HepG2 (cell line): ENCODE measurements at regions not wholly inside any gene's neighbourhood (a gene's known extent, or its start where the extent isn't known, plus 50 kb on each side); places are given as distances from the start of the nearest gene placed in this dataset.

ENCODE experiments used
- ATAC-seq: fragments of 200-7000 bp; cut with Tn5 transposase; 3 replicates; pipeline ENCODE4 v1.9.1; 2020; ENCODE audit warnings: mild to moderate bottlenecking, moderate library complexity
- BruUV-seq: library from RNA; stranded (reverse); fragments of 400-500 nt; replicated peaks from 2 replicates; lab custom pipeline; 2021; lab: Mats Ljungman, UMichigan
- CTCF ChIA-PET: fragments of 300-600 bp; formaldehyde crosslinking; extraction: SDS; loops from one replicate; lab custom pipeline; 2021; ENCODE audit warnings: low total read pairs, inconsistent platforms, low intra/inter-chr PET ratio; lab: Yijun Ruan, JAX
- POLR2A ChIA-PET: fragments of 350-600 bp; sonication (Branson Sonifier 250); formaldehyde crosslinking; loops from one replicate; lab custom pipeline; 2020; ENCODE audit warnings: antibody characterized with exemption, inconsistent platforms; lab: Yijun Ruan, JAX
- DNase-seq: peaks from one replicate; pipeline ENCODE4 v3.0.0-alpha.2; 2015; ENCODE audit warnings: low spot score
- FAIRE-seq: peaks from 3 replicates; lab custom pipeline; 2011; peaks lifted over from hg19 to GRCh38; lab: Jason Lieb, UNC
- H2AFZ ChIP-seq: one replicate; pipeline ENCODE4 v1.6.1; 2011; ENCODE audit warnings: low read length, inconsistent platforms
- H3K27ac ChIP-seq: fragments of 300-600 bp; 3 replicates; pipeline ENCODE4 v1.8.0; 2011; ENCODE audit warnings: mixed run types, mild to moderate bottlenecking, mixed read lengths, low read length, inconsistent platforms; ENCODE audit not compliant: insufficient read depth; ENCODE audit errors: extremely low read length
- H3K27me3 ChIP-seq, 2 experiments: fragments of 200-600 bp in 1 of 2; 2 replicates in 1 of 2; 3 replicates in 1 of 2; pipeline versions ENCODE4 v1.6.0 to v1.8.0; 2011; ENCODE audit warnings: low read length in 2 of 2, mild to moderate bottlenecking in 2 of 2, moderate library complexity in 2 of 2, inconsistent platforms in 1 of 2; ENCODE audit not compliant: insufficient read depth in 2 of 2, control insufficient read depth in 1 of 2
- H3K36me3 ChIP-seq, 2 experiments: fragments of 200-600 bp in 1 of 2; replicated peaks in 1 of 2; 2 replicates in 1 of 2; 3 replicates in 1 of 2; pipeline versions ENCODE4 v1.5.1 to v1.8.0; 2011; ENCODE audit warnings: low read length in 2 of 2, inconsistent platforms in 1 of 2; ENCODE audit not compliant: insufficient read depth in 2 of 2, control insufficient read depth in 1 of 2
- H3K4me1 ChIP-seq: 2 replicates; pipeline ENCODE4 v1.5.1; 2012; ENCODE audit warnings: low read length, inconsistent platforms; ENCODE audit not compliant: insufficient read depth
- H3K4me2 ChIP-seq: 2 replicates; pipeline ENCODE4 v1.6.0; 2011; ENCODE audit warnings: low read depth, low read length, inconsistent platforms
- H3K4me3 ChIP-seq, 3 experiments: fragments of 200-600 bp in 1 of 3; sonication (generic), shearing (Covaris generic) in 1 of 3; replicated peaks in 1 of 3; 2 replicates each; pipeline ENCODE4 v1.5.1; 2011 to 2016; ENCODE audit warnings: low read length in 3 of 3, inconsistent platforms in 2 of 3, low read depth in 2 of 3, mild to moderate bottlenecking in 2 of 3, control low read depth in 1 of 3, mixed read lengths in 1 of 3; ENCODE audit not compliant: insufficient read depth in 1 of 3
- H3K79me2 ChIP-seq: one replicate; pipeline ENCODE4 v1.6.1; 2011; ENCODE audit warnings: low read length, inconsistent platforms; ENCODE audit not compliant: insufficient read depth
- H3K9ac ChIP-seq: 2 replicates; pipeline ENCODE4 v1.6.0; 2011; ENCODE audit warnings: mild to moderate bottlenecking, low read depth, low read length, inconsistent platforms; ENCODE audit not compliant: insufficient read depth
- H3K9me3 ChIP-seq: 2 replicates; pipeline ENCODE4 v1.5.1; 2012; ENCODE audit warnings: mild to moderate bottlenecking, low read length
- H4K20me1 ChIP-seq: 2 replicates; pipeline ENCODE4 v1.6.0; 2011; ENCODE audit warnings: inconsistent platforms, mild to moderate bottlenecking, low read length, moderate library complexity; ENCODE audit not compliant: insufficient read depth
- CAMTA2 ChIP-seq: sonication (generic); formaldehyde crosslinking; IDR thresholded peaks from 2 replicates; pipeline ENCODE4 v1.4.0; 2020; ENCODE audit warnings: mild to moderate bottlenecking, missing genetic modification reagents, borderline replicate concordance
- CEBPB ChIP-seq: IDR thresholded peaks from 2 replicates; pipeline ENCODE4 v1.6.1; 2011; ENCODE audit warnings: low read depth, low read length, improper control_type of control experiment, borderline replicate concordance
- CEBPG ChIP-seq: IDR thresholded peaks from 2 replicates; pipeline ENCODE4 v1.6.1; 2016
- EZH2 ChIP-seq: conservative IDR thresholded peaks from 2 replicates; pipeline ENCODE4 v1.6.1; 2012; ENCODE audit warnings: mild to moderate bottlenecking, low read depth, low read length, moderate library complexity
- HNF4A ChIP-seq: sonication (generic); formaldehyde crosslinking; IDR thresholded peaks from 2 replicates; pipeline ENCODE4 v1.4.0; 2020; ENCODE audit warnings: missing genetic modification reagents
- ZNF510 ChIP-seq: sonication (generic); formaldehyde crosslinking; IDR thresholded peaks from 2 replicates; pipeline ENCODE4 v1.4.0; 2020; ENCODE audit warnings: low read depth, mild to moderate bottlenecking, missing genetic modification reagents
- ZNF709 ChIP-seq: sonication (generic); formaldehyde crosslinking; IDR thresholded peaks from 2 replicates; pipeline ENCODE4 v1.5.0; 2020; ENCODE audit warnings: mild to moderate bottlenecking, missing genetic modification reagents
- WGBS: methylation state at CpG from one replicate; pipeline ENCODE4 v1.1.6; 2017; ENCODE audit warnings: low lambda C conversion rate; 5-methylcytosine and 5-hydroxymethylcytosine counted together
- in situ Hi-C: cut with HindIII; loops from 2 replicates; pipeline ENCODE4 v1.10.0; 2017; ENCODE audit warnings: low pct_unique_long_range_greater_than_20kb; ENCODE audit not compliant: extremely low pct_ligation_motif_present
- intact Hi-C: fragments of 100-400 bp; cut with micrococcal nuclease; formaldehyde crosslinking; loops from one replicate; pipeline ENCODE4 v1.10.0; 2022; ENCODE audit not compliant: unreplicated experiment
- TF ChIP-seq, protein P1 (sequence below), 2 experiments: fragments of 450-650 bp in 1 of 2; sonication (generic) in 1 of 2; formaldehyde crosslinking; IDR thresholded peaks; 2 replicates each; pipeline versions ENCODE4 v1.5.0 to v1.8.0; 2020 to 2022; ENCODE audit warnings: mild to moderate bottlenecking in 1 of 2, missing genetic modification reagents in 1 of 2
- TF ChIP-seq, protein P2 (sequence below): sonication (generic); formaldehyde crosslinking; IDR thresholded peaks from 2 replicates; pipeline ENCODE4 v1.4.0; 2020; ENCODE audit warnings: mild to moderate bottlenecking, missing genetic modification reagents, borderline replicate concordance
- TF ChIP-seq, protein P3 (sequence below): sonication (generic); formaldehyde crosslinking; IDR thresholded peaks from 2 replicates; pipeline ENCODE4 v1.4.0; 2020; ENCODE audit warnings: missing genetic modification reagents, borderline replicate concordance

DNA sequence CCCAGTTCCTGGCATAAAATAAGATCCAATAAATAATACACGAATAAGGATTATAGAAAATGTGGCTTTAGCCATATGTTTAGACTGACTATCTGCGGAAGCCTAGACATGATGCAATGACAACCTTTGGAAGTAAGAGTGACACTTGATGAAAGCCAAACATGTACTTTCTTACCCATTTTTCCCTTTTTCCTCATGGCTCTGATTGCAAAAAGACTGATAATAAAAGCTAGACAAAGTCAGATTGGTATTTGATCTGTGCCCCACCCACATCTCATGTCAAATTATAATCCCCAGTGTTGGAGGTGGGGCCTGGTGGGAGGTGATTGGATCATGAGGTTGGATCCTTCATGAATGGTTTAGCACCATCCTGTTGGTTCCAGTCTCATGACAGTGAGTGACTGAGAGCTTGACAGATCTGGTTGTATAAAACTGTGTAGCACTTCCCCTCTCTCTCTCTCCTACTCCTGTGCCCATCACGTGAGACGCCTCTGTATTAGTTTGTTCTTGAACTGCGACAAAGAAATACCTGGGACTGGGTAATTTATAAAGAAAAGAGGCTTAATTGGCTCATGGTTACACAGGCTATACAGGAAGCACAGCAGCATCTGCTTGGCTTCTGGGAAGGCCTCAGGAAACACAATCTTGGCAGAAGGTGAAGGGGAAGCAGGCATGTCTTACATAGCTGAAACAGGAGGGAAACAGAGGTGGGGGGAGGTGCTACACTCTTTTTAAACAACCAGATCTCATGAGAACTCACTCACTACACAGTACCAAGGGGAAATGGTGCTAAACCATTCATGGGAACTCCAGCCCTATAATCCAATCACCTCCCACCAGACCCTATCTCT is 243.4 kb upstream of the PIK3R1 start:
- no peak for ATAC-seq
- intact Hi-C loops: no loop called here

More for the DNA sequence above, 243.4 kb upstream of the PIK3R1 start:
- Histone ChIP-seq H3K4me3 (no peak overlapping the region), H3K36me3 (no peaks in the 10 kb centered on the region), H4K20me1 (no peaks in the 10 kb centered on the region), H2AFZ (no peak overlapping the region), H3K79me2 (no peaks in the 10 kb centered on the region), H3K9ac (no peak overlapping the region), H3K4me1 (peaks cover 17% of the 10 kb centered on the region), H3K9me3 (no peaks in the 10 kb centered on the region), H3K4me2 (no peak overlapping the region), H3K27ac (no peak overlapping the region), H3K27me3 (no peaks in the 10 kb centered on the region)
- TF ChIP-seq ZNF709 (CRISPR knock-in tag) (no peak), HNF4A (CRISPR knock-in tag) (peak; percentile 48), CEBPB (peak; percentile 55; the same call in 1 of the 2 replicates), ZNF510 (no peak), EZH2 (no peak), CAMTA2 (CRISPR knock-in tag) (no peak), CEBPG (CRISPR knock-in tag) (peak; percentile 59)
- TF ChIP-seq, protein P1, sequence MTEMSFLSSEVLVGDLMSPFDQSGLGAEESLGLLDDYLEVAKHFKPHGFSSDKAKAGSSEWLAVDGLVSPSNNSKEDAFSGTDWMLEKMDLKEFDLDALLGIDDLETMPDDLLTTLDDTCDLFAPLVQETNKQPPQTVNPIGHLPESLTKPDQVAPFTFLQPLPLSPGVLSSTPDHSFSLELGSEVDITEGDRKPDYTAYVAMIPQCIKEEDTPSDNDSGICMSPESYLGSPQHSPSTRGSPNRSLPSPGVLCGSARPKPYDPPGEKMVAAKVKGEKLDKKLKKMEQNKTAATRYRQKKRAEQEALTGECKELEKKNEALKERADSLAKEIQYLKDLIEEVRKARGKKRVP (CRISPR knock-in tag; IDR thresholded peaks at IDR 0.05): peak in 1 of 2 experiments; percentile 62; a peak in 2 of 4 replicates
- TF ChIP-seq, protein P2, sequence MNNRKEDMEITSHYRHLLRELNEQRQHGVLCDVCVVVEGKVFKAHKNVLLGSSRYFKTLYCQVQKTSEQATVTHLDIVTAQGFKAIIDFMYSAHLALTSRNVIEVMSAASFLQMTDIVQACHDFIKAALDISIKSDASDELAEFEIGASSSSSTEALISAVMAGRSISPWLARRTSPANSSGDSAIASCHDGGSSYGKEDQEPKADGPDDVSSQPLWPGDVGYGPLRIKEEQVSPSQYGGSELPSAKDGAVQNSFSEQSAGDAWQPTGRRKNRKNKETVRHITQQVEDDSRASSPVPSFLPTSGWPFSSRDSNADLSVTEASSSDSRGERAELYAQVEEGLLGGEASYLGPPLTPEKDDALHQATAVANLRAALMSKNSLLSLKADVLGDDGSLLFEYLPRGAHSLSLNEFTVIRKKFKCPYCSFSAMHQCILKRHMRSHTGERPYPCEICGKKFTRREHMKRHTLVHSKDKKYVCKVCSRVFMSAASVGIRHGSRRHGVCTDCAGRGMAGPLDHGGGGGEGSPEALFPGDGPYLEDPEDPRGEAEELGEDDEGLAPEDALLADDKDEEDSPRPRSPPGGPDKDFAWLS: no peak
- TF ChIP-seq, protein P3, sequence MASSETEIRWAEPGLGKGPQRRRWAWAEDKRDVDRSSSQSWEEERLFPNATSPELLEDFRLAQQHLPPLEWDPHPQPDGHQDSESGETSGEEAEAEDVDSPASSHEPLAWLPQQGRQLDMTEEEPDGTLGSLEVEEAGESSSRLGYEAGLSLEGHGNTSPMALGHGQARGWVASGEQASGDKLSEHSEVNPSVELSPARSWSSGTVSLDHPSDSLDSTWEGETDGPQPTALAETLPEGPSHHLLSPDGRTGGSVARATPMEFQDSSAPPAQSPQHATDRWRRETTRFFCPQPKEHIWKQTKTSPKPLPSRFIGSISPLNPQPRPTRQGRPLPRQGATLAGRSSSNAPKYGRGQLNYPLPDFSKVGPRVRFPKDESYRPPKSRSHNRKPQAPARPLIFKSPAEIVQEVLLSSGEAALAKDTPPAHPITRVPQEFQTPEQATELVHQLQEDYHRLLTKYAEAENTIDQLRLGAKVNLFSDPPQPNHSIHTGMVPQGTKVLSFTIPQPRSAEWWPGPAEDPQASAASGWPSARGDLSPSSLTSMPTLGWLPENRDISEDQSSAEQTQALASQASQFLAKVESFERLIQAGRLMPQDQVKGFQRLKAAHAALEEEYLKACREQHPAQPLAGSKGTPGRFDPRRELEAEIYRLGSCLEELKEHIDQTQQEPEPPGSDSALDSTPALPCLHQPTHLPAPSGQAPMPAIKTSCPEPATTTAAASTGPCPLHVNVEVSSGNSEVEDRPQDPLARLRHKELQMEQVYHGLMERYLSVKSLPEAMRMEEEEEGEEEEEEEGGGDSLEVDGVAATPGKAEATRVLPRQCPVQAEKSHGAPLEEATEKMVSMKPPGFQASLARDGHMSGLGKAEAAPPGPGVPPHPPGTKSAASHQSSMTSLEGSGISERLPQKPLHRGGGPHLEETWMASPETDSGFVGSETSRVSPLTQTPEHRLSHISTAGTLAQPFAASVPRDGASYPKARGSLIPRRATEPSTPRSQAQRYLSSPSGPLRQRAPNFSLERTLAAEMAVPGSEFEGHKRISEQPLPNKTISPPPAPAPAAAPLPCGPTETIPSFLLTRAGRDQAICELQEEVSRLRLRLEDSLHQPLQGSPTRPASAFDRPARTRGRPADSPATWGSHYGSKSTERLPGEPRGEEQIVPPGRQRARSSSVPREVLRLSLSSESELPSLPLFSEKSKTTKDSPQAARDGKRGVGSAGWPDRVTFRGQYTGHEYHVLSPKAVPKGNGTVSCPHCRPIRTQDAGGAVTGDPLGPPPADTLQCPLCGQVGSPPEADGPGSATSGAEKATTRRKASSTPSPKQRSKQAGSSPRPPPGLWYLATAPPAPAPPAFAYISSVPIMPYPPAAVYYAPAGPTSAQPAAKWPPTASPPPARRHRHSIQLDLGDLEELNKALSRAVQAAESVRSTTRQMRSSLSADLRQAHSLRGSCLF (CRISPR knock-in tag): no peak
- CTCF ChIA-PET: no interaction called here
- in situ Hi-C loops: no loop called here
- no TSS peak for BruUV-seq
- DNase-seq (no peak), FAIRE-seq (no peak)
- POLR2A ChIA-PET: interaction anchor here (1.2 kb wide), 1 partner anchor 172 kb away, joined by 3 read pairs; no protein-coding TSS in a partner anchor
- 27% methylated on average over 5 of the region's 5 CpGs for WGBS
